ENCODE measurements at regions not wholly inside any gene's neighbourhood (a gene's known extent, or its start where the extent isn't known, plus 50 kb on each side); places are given as distances from the start of the nearest gene placed in this dataset.

- no peaks in the 10 kb centered on the region for H3K9me3 ChIP-seq
- peaks cover 0 to 12% (median 0%) of the 10 kb centered on the region in 4 donors for H3K4me1 ChIP-seq
- no peak overlapping the region for H3K4me3 ChIP-seq
- H3K27me3 ChIP-seq: no peaks in the 10 kb centered on the region
- DNase-seq: peak in 2 of 3 donors; percentile 37 to 43
- no peak for TF ChIP-seq CTCF (IDR thresholded peaks at IDR 0.05)
- TF ChIP-seq POLR2A (IDR thresholded peaks at IDR 0.05): no peak
- no peak overlapping the region for H3K27ac ChIP-seq
- H3K36me3 ChIP-seq: no peaks in the 10 kb centered on the region
These were observed 87.3 kb upstream of the DIO3 start for GRCh38 chr14:101473795-101474562.

DNA sequence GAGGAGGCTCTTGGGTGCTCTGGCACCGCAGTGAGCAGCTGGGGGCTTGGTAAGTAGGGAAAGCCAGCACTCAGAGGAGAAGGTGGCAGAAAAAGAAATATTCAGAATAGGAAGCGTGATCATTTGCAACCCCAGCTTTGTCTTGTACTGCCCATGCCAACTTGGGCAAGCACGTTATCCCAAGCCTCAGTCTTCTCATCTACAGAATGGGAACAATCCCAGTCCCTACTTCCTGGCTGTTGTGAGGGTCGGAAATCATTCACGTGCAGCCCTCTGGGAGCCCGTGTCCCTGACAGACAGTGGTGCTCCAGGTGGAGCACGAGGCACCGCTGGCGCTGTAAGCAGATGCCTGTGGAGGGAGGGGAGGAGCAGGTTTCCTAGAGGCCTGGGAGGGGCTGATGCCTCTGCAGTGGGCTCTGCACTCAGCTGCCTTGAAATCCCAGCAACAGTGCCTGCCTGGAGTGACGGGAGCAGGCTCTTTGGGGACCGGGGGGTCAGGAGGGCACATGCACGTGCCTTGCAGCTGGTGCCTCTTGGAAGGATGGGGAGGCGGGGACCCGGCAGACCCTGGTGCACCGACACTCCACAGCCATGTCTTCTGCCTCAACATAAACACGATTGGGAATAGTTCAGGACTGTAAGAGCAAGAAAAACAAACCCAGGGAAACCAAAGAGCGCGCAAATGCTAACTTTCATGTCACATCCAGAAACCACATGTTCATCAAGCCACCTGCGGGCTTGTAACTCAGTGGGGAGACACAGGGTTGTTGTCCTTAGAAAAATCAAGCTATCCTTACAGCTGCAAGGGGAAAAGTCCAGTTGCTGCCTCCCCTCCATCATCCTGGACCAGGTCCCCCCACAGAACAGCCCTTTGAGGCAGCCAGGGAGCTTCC is 86.5 kb upstream of the DIO3 start:
- no peak overlapping the region for H3K4me3 ChIP-seq
- DNase-seq: peak in 2 of 3 donors; percentile 22 to 34
- peaks cover 0 to 12% (median 0%) of the 10 kb centered on the region in 4 donors for H3K4me1 ChIP-seq

GRCh38 chr14:101475456-101476257 is 85.6 kb upstream of the DIO3 start:
- H3K36me3 ChIP-seq: no peaks in the 10 kb centered on the region
- peak overlapping the region in 3 of 4 donors; percentile 18 to 52 (median 35) for H3K27ac ChIP-seq
- H3K4me3 ChIP-seq: no peak overlapping the region
- no peaks in the 10 kb centered on the region for H3K9me3 ChIP-seq
- no peaks in the 10 kb centered on the region for H3K27me3 ChIP-seq
- TF ChIP-seq POLR2A (IDR thresholded peaks at IDR 0.05): no peak
- TF ChIP-seq CTCF (IDR thresholded peaks at IDR 0.05): no peak
- H3K4me1 ChIP-seq: peaks cover 0 to 12% (median 0%) of the 10 kb centered on the region in 4 donors
- peak in 2 of 3 donors; percentile 43 to 46 for DNase-seq

More for the DNA sequence above, 86.5 kb upstream of the DIO3 start:
- H3K27me3 ChIP-seq: no peaks in the 10 kb centered on the region
- no peaks in the 10 kb centered on the region for H3K36me3 ChIP-seq
- H3K27ac ChIP-seq: peak overlapping the region in 2 of 4 donors; percentile 35 to 52
- H3K9me3 ChIP-seq: no peaks in the 10 kb centered on the region
- TF ChIP-seq CTCF (IDR thresholded peaks at IDR 0.05): no peak
- no peak for TF ChIP-seq POLR2A (IDR thresholded peaks at IDR 0.05)

GRCh38 chr14:101476258-101476915 is 84.9 kb upstream of the DIO3 start:
- DNase-seq: peak in 2 of 3 donors; percentile 39 to 46
- TF ChIP-seq POLR2A (IDR thresholded peaks at IDR 0.05) (no peak), CTCF (IDR thresholded peaks at IDR 0.05) (no peak)
- H3K4me3 ChIP-seq: no peak overlapping the region
- H3K27me3 ChIP-seq: no peaks in the 10 kb centered on the region
- H3K36me3 ChIP-seq: no peaks in the 10 kb centered on the region
- peaks cover 0 to 12% (median 0%) of the 10 kb centered on the region in 4 donors for H3K4me1 ChIP-seq
- no peaks in the 10 kb centered on the region for H3K9me3 ChIP-seq
- H3K27ac ChIP-seq: peak overlapping the region in 1 of 4 donors; percentile 1
